Spleen (tissue), 11 donors: ENCODE measurements at regions not wholly inside any gene's neighbourhood (a gene's known extent, or its start where the extent isn't known, plus 50 kb on each side); places are given as distances from the start of the nearest gene placed in this dataset.
A peak's percentile ranks its signal among the peaks of the same experiment; 100 is the strongest.

Experiments used
- DNase-seq: peaks from one replicate; pipeline ENCODE4 v3.0.0-alpha.2; 2020
- H3K27ac ChIP-seq, 8 donors: fragments of 200-600 bp; sonication (generic) in 7 of 8; 1 replicate in 4 of 8; 2 replicates in 4 of 8; pipeline versions ENCODE4 v1.5.0 to v1.8.0; 2016 to 2021; ENCODE audit warnings: inconsistent platforms in 4 of 8, mild to moderate bottlenecking in 4 of 8, moderate library complexity in 1 of 8
- H3K27me3 ChIP-seq, 7 donors: fragments of 200-600 bp; sonication (generic) in 6 of 7; replicated peaks in 1 of 7; 1 replicate in 4 of 7; 2 replicates in 3 of 7; pipeline versions ENCODE4 v1.5.0 to v1.8.0; 2016 to 2021; ENCODE audit warnings: inconsistent platforms in 3 of 7, mild to moderate bottlenecking in 1 of 7
- H3K36me3 ChIP-seq, 6 donors: fragments of 200-600 bp; sonication (generic) in 5 of 6; 1 replicate in 4 of 6; 2 replicates in 2 of 6; pipeline versions ENCODE4 v1.5.0 to v1.8.0; 2016 to 2021; ENCODE audit warnings: inconsistent platforms in 2 of 6
- H3K4me1 ChIP-seq, 6 donors: fragments of 200-600 bp; sonication (generic) in 5 of 6; 1 replicate in 3 of 6; 2 replicates in 3 of 6; pipeline versions ENCODE4 v1.5.0 to v1.8.0; 2016 to 2021; ENCODE audit warnings: inconsistent platforms in 3 of 6
- H3K4me3 ChIP-seq, 8 donors: fragments of 200-600 bp; sonication (generic) in 7 of 8; 1 replicate in 4 of 8; 2 replicates in 4 of 8; pipeline versions ENCODE4 v1.5.0 to v1.8.0; 2016 to 2021; ENCODE audit warnings: inconsistent platforms in 4 of 8, mild to moderate bottlenecking in 4 of 8, moderate library complexity in 2 of 8
- H3K9me3 ChIP-seq, 8 donors: fragments of 200-600 bp; sonication (generic) in 7 of 8; 1 replicate in 4 of 8; 2 replicates in 4 of 8; pipeline versions ENCODE4 v1.5.0 to v1.8.0; 2016 to 2021; ENCODE audit warnings: inconsistent platforms in 4 of 8
- CTCF ChIP-seq, 11 experiments: fragments of 200-600 bp in 7 of 11; fragments of 450-650 bp in 4 of 11; sonication (generic) in 4 of 11; IDR thresholded peaks in 8 of 11; conservative IDR thresholded peaks in 3 of 11; 1 replicate in 7 of 11; 2 replicates in 4 of 11; pipeline versions ENCODE4 v1.4.0 to v1.8.0; 2016 to 2021; ENCODE audit warnings: antibody characterized with exemption in 11 of 11, inconsistent platforms in 4 of 11, mild to moderate bottlenecking in 1 of 11
- POLR2A ChIP-seq, 3 donors: fragments of 450-650 bp; IDR thresholded peaks; one replicate each; pipeline ENCODE4 v1.5.1; 2017; ENCODE audit warnings: antibody characterized with exemption in 3 of 3, mild to moderate bottlenecking in 1 of 3
- POLR2AphosphoS5 ChIP-seq, 3 donors: sonication (generic); formaldehyde crosslinking; IDR thresholded peaks; one replicate each; pipeline ENCODE4 v1.5.1; 2017; ENCODE audit warnings: antibody characterized with exemption in 3 of 3
- WGBS, 5 donors: extraction: QIAGEN DNeasy Blood & Tissue Kit in 3 of 5; methylation state at CpG; one replicate each; pipeline versions ENCODE4 v1.1.5 to v1.1.7; 2013 to 2018; 5-methylcytosine and 5-hydroxymethylcytosine counted together
- intact Hi-C: fragments of 100-400 bp; cut with DNase I; formaldehyde crosslinking; loops from one replicate; pipeline ENCODE4 v1.15.0; 2023; ENCODE audit warnings: low total_unique reads
- donor health status: healthy with polysubstance abuse.
- donor health status: DM: no; HTN: no; CAD: no; lungs with moderate emphysema.
- donor health status: DM: no; HTN: no; CAD: no.
- donor health status: Bipolar disorder and iron deficiency.
- donor health status: healthy.
- donor health status: DM: no; HTN: no; CAD: no.
- donor health status: DM: yes; HTN: yes; CAD: no.

- 79 to 91% (median 87%) methylated on average over 2 of the region's 2 CpGs for WGBS, 5 donors
- H3K9me3 ChIP-seq: no peaks in the 10 kb centered on the region
- H3K27ac ChIP-seq: no peak overlapping the region
- no peak overlapping the region for H3K4me3 ChIP-seq
- peaks cover 0 to under 1% (median 0%) of the 10 kb centered on the region in 6 donors for H3K4me1 ChIP-seq
- no peaks in the 10 kb centered on the region for H3K36me3 ChIP-seq
- intact Hi-C loops: no loop called here
- no peaks in the 10 kb centered on the region for H3K27me3 ChIP-seq
- DNase-seq: no peak
- TF ChIP-seq CTCF (IDR thresholded peaks at IDR 0.05 in 8 of 11, conservative IDR thresholded peaks at IDR 0.05 in 3 of 11): no peak
- TF ChIP-seq POLR2A (IDR thresholded peaks at IDR 0.05): no peak
- TF ChIP-seq POLR2AphosphoS5 (IDR thresholded peaks at IDR 0.05): no peak
Observed at GRCh38 chr2:59893612-59894011, 659.8 kb downstream of the BCL11A start.

- intact Hi-C loops: no loop called here
- WGBS, 5 donors: 74 to 83% (median 79%) methylated on average over 5 of the region's 5 CpGs
- H3K27ac ChIP-seq: no peak overlapping the region
- no peak for DNase-seq
- H3K27me3 ChIP-seq: no peaks in the 10 kb centered on the region
- H3K36me3 ChIP-seq: no peaks in the 10 kb centered on the region
- peaks cover 0 to 13% (median 2%) of the 10 kb centered on the region in 6 donors for H3K4me1 ChIP-seq
- H3K9me3 ChIP-seq: no peaks in the 10 kb centered on the region
- H3K4me3 ChIP-seq: no peak overlapping the region
- TF ChIP-seq POLR2AphosphoS5 (IDR thresholded peaks at IDR 0.05): no peak
- TF ChIP-seq CTCF (IDR thresholded peaks at IDR 0.05 in 8 of 11, conservative IDR thresholded peaks at IDR 0.05 in 3 of 11): no peak
- no peak for TF ChIP-seq POLR2A (IDR thresholded peaks at IDR 0.05)
Observed at GRCh38 chr2:59892398-59892797, 661.1 kb downstream of the BCL11A start.

- no peaks in the 10 kb centered on the region for H3K27me3 ChIP-seq
- peaks cover 0 to 39% (median 10%) of the 10 kb centered on the region in 6 donors for H3K4me1 ChIP-seq
- H3K27ac ChIP-seq: no peak overlapping the region
- intact Hi-C loops: no loop called here
- no peaks in the 10 kb centered on the region for H3K36me3 ChIP-seq
- no peaks in the 10 kb centered on the region for H3K9me3 ChIP-seq
- TF ChIP-seq POLR2A (IDR thresholded peaks at IDR 0.05): no peak
- no peak for TF ChIP-seq CTCF (IDR thresholded peaks at IDR 0.05 in 8 of 11, conservative IDR thresholded peaks at IDR 0.05 in 3 of 11)
- TF ChIP-seq POLR2AphosphoS5 (IDR thresholded peaks at IDR 0.05): no peak
- no peak overlapping the region for H3K4me3 ChIP-seq
- WGBS, 5 donors: 93 to 96% (median 94%) methylated on average over 8 of the region's 8 CpGs
- no peak for DNase-seq
Observed at GRCh38 chr2:59889305-59889704, 664.1 kb downstream of the BCL11A start.

- Histone ChIP-seq H3K9me3 (no peaks in the 10 kb centered on the region), H3K4me1 (peaks cover 0 to 39% (median 10%) of the 10 kb centered on the region in 6 donors), H3K4me3 (no peak overlapping the region), H3K27ac (peak overlapping the region in 2 of 8 donors; percentile 18 to 67), H3K27me3 (no peaks in the 10 kb centered on the region), H3K36me3 (no peaks in the 10 kb centered on the region)
- intact Hi-C loops: no loop called here
- 52 to 76% (median 65%) methylated on average over 1 of the region's 1 CpG for WGBS, 5 donors
- TF ChIP-seq POLR2AphosphoS5 (IDR thresholded peaks at IDR 0.05) (no peak), CTCF (IDR thresholded peaks at IDR 0.05 in 8 of 11, conservative IDR thresholded peaks at IDR 0.05 in 3 of 11) (no peak), POLR2A (IDR thresholded peaks at IDR 0.05) (no peak)
- no peak for DNase-seq
Observed at GRCh38 chr2:59888706-59889105, 664.7 kb downstream of the BCL11A start.
